NCI-H345 treated with DMSO at 0.1 percent for 48 hours (cell line): ENCODE measurements at regions not wholly inside any gene's neighbourhood (a gene's known extent, or its start where the extent isn't known, plus 50 kb on each side); places are given as distances from the start of the nearest gene placed in this dataset.
"Not testable (repeated sequence)": the region's sequence is repeated elsewhere in the genome, so short reads cannot be mapped to it uniquely, and the experiment has no call there.

ENCODE experiments used
- DNase-seq: peaks from one replicate; lab custom pipeline; 2025; ENCODE audit not compliant: unreplicated experiment; lab: John Stamatoyannopoulos, UW

GRCh38 chr2:198653311-198653710, 804.4 kb downstream of the SATB2 start:
- no peak for DNase-seq

GRCh38 chr2:198652461-198652860, 805.3 kb downstream of the SATB2 start:
- no peak for DNase-seq

DNA sequence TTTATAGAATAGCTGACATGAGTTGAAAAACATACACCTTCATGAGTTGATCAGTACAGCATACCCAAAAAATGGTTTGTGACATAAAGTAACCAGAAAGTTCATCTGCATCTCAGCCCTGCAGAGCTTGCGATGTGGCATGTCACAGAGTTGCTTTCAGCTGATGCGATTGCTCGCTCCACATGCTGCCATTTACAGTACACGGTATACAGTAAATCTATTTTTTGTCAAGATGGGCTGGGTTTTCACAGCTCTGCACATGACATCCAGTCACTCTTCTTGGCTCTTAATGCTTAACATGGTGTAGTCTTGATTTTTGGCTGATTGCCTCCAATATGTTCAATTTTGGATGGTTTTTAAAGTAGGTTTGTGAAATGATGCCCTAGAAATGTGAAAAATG, 811.9 kb downstream of the SATB2 start:
- no peak for DNase-seq

DNA sequence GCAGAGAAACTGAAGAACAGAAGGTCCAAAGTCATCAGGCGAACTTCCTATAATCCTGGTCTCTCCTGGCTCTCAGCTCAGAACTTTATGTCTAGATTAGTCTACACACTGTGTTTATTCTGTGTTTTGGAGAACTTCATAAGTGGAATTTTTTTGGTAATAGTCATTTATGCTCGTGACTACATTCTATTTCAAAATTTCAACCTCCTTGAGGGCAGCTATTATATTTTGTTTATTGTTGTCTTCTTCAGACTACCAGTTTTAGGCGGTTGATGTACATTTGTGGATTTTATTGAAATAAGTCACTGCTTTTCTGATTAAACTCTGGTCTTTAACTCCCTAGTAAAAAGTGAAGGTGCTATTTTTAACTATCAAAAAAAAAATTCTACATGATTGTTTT, 816.6 kb downstream of the SATB2 start:
- DNase-seq, result no peak

- no peak for DNase-seq
Observed at GRCh38 chr2:198640463-198640862, 817.3 kb downstream of the SATB2 start.

DNA sequence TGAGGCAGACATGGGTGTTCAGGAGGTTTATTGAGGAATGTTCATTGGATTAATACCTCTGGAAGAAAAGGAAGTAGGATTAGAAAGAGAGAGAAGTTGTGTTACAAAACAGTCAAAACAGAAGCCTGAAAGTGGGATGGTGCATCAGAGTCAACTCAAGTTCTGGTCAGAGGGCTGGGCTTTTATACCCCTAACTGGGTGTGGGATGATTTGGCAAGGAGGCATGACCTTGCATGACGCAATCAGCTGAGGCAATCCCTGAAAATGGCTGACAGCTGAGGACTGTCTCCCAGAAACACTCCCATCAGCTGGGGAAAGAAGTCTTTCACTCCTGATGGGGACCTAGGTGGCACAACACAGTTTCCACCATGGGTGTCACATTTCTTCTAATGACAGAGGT, 818.2 kb downstream of the SATB2 start:
- DNase-seq, result no peak

DNA sequence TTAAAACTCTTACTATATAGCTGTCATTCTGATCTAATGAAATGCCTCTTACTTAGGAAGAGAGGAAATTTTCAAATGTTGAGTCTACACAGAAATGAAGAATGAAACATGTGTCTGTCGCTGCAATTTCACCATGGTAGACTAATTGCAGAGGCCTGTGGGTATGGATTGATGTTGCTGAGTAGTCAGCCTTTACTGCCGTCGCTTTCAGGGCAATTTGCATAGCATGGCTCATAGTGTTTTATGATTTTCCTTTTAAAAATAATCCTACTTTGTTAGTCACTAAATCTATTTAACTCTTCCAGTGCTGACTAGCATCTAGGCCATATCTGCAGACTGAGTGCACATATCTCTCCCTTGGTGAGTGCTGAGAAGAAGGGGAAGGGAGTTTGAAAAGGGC, 819.2 kb downstream of the SATB2 start:
- DNase-seq, result no peak

GRCh38 chr2:198630384-198630783, 826.0 kb downstream of the PLCL1 start:
- no peak for DNase-seq

DNA sequence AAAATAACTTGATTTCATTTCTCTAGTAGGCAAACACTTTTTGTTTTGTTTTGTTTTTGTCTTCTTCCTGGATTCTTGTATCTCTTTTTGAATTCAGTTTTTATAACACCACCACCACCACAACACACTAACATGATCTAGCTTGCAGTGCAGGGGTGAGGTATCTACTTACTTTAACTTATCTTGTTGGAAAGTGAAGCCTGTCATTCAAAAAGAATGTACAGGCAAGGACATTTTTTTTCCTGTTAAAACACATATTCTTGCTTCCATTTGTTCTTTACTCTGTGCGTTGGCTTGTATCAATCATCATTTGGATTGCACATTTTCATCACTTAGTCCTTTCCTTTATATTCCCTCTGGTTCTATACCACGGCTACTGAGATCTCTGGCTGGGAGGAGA, 824.2 kb downstream of the PLCL1 start:
- no peak for DNase-seq

DNA sequence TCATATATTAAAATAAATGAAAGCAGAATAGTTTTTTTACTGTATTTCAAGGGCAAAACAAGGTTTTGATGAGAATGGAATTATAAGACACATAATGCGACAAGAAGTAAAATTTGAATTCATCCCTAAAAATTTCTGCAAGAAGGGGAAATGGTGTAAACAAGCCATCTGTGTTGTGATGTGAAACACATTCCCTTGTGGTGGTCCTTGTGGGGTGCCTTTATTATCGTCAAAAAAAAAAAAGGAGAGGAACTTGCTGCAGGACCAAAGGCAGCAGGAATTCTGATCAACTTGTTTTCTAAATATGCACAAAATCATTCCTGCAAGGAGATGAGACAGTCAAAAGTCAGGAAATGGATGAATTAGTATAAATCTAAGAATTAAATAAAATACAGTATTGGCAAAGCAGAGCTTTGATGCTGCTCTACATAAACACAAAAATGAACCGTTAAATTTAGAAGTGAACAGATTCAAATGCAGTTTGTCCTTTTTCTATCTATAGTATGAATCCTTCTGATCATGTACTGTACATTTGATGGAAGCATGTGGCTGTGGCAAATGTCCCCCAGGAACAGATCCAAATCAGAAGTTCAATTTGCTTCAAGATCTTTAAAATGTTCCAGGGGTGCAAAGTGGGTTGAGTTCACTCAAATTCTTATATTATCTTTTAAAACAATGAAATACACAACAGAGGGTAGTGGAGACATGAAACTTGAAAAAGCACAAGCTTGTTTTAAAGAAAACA, 818.8 kb downstream of the PLCL1 start:
- no peak for DNase-seq

- no peak for DNase-seq
Observed at GRCh38 chr2:198615972-198616371, 811.6 kb downstream of the PLCL1 start.

DNA sequence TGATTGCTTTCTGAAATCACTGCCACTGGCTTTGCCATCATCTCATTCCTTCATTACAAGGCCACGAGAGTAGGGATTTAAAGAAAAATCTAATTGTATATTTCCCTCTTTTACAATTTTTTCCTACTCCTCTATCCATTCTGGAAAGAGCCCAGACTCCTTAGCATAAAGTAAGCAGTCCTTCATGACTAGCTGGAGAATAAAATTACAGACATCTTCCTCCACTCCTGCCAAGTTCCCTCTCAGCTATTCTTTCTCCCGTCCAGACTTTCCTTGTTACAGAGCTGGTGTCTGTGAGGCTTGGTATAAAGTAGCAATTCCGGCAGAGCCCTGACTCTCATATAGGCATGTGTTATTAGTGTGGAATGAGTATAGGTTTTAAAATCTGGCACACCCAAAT, 806.8 kb downstream of the PLCL1 start:
- DNase-seq, result no peak

- no peak for DNase-seq
Observed at GRCh38 chr2:198604599-198604998, 800.2 kb downstream of the PLCL1 start.

GRCh38 chr2:198602986-198603385, 798.6 kb downstream of the PLCL1 start:
- DNase-seq, result not testable (repeated sequence)

GRCh38 chr2:198597648-198598047, 793.3 kb downstream of the PLCL1 start:
- DNase-seq, result no peak

GRCh38 chr2:198596985-198597384, 792.6 kb downstream of the PLCL1 start:
- no peak for DNase-seq

DNA sequence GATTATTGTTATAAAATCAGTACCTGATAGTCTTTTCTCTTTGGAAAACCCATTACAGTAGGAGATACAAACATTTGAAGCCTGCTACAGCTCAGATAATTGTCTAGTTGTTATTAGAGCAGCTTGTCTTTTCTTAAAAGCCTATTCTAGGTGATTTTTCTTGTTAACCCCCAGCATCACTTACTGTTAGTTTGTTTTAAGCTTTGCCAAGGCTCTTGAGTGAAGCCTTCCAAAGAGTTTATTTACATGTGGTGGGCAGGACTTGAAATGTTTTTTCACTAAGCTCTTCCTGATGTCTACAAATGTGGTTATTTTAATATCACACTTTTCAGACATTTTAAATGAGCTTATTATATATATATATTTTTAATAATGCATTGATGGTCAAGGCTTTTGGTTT, 791.3 kb downstream of the PLCL1 start:
- no peak for DNase-seq

DNA sequence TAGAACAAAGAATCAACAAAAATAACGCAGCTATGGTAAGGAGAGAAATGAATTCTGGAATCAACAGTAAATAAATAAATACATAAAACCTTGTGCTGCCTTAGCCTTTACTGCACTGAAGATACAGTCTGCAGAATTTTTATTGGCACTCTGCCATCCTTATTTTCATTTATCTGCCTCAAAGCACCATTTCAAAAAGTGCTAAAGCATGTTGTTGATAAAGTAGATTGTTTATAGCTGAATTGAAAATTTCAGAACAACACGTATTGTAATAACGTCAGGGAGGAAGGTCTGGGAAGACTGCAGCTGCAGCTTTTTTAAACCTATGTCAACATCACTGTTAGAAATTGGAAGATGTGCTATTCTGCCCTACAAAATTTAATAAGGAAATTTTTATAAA, 787.2 kb downstream of the PLCL1 start:
- DNase-seq, result no peak

GRCh38 chr2:198587741-198588140, 783.3 kb downstream of the PLCL1 start:
- DNase-seq, result no peak

DNA sequence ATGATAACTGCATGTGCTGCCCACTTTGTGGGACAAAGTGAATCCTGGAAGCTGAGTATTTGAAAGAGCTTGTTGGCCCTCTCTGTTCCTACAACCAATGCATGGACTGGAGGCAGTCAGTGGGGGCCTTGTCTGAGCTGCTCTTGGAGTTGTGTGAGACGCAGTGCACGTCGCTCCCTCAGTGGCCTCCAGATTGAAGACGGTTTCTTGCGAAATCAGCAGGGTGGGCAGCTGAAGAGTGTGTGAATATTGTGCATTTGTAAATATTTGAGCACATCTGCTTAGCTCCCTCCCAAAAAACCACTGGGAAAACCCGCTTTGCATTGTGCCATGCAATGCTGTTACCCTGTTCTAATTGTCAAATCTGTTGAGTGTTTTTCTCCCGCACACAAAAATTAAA, 782.8 kb downstream of the PLCL1 start:
- no peak for DNase-seq

- DNase-seq, result no peak
Observed at GRCh38 chr2:198571393-198571792, 767.0 kb downstream of the PLCL1 start.

GRCh38 chr2:198558176-198558575, 753.8 kb downstream of the PLCL1 start:
- DNase-seq, result no peak

GRCh38 chr2:198546122-198546521, 741.7 kb downstream of the PLCL1 start:
- DNase-seq, result peak; percentile 28
